ENCODE measurements at regions not wholly inside any gene's neighbourhood (a gene's known extent, or its start where the extent isn't known, plus 50 kb on each side); places are given as distances from the start of the nearest gene placed in this dataset.

DNA sequence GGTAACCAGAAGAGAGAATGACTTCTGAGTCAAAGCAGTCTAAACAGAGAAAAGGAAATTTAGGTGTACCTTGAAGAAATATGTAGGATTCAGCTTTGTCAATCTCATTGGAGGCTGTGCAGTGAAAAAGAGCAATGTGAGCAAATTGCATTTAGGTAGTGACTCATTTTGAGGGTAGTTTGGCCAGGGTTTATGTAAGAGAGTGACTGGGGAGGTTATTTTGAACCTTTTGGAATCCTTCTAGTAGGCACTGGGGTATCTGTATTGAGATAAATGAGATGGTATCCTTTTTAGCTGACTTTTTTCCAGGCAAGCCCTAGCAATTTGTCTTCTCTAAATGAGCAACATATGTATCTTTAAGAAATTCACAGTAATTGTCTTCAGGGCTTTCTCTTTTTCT, 95.9 kb downstream of the DISP1 start:
- ATAC-seq (ENCODE audit: low FRiP score) (peak; percentile 45), DNase-seq (ENCODE audit: low spot score) (no peak)
- TF ChIP-seq, protein P1, sequence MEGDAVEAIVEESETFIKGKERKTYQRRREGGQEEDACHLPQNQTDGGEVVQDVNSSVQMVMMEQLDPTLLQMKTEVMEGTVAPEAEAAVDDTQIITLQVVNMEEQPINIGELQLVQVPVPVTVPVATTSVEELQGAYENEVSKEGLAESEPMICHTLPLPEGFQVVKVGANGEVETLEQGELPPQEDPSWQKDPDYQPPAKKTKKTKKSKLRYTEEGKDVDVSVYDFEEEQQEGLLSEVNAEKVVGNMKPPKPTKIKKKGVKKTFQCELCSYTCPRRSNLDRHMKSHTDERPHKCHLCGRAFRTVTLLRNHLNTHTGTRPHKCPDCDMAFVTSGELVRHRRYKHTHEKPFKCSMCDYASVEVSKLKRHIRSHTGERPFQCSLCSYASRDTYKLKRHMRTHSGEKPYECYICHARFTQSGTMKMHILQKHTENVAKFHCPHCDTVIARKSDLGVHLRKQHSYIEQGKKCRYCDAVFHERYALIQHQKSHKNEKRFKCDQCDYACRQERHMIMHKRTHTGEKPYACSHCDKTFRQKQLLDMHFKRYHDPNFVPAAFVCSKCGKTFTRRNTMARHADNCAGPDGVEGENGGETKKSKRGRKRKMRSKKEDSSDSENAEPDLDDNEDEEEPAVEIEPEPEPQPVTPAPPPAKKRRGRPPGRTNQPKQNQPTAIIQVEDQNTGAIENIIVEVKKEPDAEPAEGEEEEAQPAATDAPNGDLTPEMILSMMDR (IDR thresholded peaks at IDR 0.05), result no peak

DNA sequence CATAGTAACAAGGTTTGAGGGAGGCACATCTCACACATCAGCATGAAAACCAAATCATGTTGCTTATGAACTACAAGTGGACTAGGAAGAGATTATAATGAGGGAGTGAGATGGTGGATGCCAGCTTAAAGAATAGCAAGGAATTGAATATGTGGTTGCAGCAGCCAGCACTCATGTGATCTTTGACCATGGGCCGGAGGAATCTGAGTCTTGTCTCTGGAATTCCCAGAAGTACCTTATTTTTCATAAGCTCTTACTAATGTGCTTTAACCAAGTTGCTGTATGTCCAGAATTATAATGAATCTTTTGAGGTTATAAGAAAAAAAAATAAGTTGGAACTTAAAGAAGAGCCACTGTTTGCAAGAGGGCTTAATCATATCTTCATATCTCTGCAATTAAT, 97.0 kb downstream of the DISP1 start:
- peak; percentile 27 for ATAC-seq (ENCODE audit: low FRiP score)
- TF ChIP-seq, protein P1 (IDR thresholded peaks at IDR 0.05), result no peak
- no peak for DNase-seq (ENCODE audit: low spot score)

DNA sequence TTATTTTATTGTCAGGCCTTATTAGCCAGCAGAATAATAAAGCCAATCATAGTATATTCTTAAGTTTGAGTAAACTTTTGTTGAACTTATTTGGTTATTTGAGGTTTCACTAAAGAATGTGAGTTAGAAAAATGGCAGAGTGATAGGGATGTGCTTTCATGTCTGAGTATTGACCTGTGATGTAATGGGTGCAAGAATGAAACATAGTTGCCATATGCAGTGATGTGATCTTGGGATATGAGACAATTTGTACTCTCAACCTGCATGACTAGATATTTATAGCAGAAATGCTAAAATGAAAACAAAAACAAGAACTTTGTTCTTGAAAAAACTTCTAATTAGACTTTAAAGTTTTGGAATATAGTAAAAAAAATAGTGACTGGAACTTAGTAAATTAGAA, 97.9 kb downstream of the DISP1 start:
- ATAC-seq (ENCODE audit: low FRiP score) (peak; percentile 40), DNase-seq (ENCODE audit: low spot score) (no peak)
- TF ChIP-seq, protein P1 (IDR thresholded peaks at IDR 0.05), result no peak

DNA sequence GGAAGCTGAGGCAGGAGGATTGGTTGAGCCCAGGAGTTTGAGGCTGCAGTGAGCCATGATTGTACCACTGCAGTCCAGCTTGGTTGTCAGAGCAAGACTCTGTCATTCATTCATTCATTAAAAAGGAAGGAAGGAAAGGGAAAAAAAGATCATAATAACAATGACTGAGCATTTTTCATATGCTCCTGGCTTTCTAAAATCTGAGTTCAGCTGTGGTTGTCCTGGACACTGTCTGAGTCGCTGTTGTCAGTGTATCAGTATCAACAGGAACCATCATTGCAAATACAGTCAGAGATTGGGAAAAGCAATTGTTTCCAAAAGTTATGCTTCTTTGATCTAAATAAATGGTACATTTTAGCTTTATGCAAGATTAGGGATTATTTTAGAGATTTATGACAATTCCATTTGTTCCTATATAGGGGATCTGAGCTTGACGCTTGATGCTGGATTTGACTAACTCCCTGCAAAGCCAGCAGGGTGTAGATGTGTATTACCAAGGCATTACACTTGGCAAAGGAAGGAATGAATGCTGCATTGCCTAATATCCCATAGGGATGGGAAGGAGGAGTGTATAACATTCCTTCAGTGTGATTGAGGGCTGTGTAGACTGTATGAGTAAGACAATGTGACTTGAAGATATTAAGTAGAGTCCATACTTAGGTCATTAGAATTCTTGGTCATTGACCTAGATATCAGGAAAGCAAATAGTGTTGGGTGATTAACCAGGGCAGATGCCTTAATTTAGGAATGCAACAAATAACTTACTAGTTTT, 100.2 kb downstream of the DISP1 start:
- DNase-seq (ENCODE audit: low spot score), result no peak
- TF ChIP-seq, protein P1 (IDR thresholded peaks at IDR 0.05), result no peak
- ATAC-seq (ENCODE audit: low FRiP score), result peak; percentile 51

DNA sequence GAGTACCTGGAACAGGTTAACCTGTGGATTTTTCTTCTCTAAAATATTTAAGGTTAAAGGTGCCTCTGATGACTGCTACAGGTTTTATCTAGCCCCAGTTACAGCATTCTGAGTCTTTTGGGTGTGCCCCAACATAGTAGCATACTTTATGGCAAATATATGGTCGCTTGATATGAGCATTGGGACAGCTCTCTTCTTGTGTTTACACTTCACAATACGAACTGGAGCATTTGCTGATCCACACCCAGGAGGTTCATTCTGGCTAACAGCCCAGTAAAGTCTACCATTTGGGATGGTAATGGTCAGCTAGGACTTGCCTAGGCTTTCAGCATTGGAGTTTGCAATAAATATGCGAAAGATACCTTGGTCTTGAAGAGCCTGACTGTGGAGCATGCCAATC, 101.3 kb downstream of the DISP1 start:
- ATAC-seq (ENCODE audit: low FRiP score), result no peak
- TF ChIP-seq, protein P1 (IDR thresholded peaks at IDR 0.05), result no peak

DNA sequence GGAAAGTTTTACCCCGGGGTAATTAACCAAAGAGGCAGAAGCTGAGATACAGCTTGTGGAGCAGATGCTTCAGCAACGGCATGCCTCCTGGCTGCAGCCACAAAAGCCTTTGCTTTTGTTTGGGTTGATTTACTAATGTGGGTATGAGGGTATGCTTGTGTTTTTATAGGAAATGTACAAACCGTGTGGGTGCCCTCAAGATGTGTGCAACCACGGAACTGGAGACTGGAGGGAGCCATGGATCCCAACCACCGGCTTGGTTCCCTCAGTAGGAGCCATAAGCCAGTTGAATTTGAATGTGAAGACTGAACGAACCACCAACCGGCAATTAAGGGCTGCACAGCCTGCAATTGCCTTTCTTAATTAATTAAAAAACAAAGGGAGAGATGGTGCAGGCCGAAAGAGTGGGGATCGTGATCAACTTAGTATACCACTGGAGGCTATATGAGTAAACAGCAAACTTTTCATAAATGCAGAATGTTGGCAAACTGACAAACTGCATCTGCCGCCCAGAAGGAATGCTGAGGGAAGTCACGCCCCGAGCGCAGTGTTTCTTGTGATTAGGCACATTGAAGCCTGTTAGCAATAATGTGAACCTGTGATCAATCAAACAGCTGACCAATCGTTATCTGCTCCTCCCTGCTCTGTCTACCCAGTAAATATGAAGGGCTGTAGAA, 104.1 kb downstream of the DISP1 start:
- TF ChIP-seq, protein P1 (IDR thresholded peaks at IDR 0.05), result no peak
- no peak for ATAC-seq (ENCODE audit: low FRiP score)
- DNase-seq (ENCODE audit: low spot score), result no peak

More for the DNA sequence above, 101.3 kb downstream of the DISP1 start:
- DNase-seq (ENCODE audit: low spot score), result no peak

DNA sequence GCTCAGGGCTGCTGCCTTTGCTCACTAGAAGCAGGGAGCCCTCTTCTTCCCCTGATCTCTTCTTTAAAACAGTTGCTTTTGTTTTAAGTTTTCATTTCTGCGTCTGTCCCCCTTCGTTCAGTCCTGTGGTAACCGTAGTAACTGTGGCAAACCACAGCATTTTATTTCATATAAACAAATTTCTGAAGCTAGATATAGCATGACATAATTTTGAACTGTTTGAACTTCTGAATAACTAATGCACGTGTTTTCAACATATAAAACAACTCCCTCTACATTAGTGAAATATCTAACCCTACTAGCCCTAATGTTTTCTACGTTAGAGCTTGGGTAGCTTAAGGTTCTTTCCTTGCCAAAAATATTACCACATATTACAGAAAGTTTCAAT, 104.6 kb downstream of the DISP1 start:
- no peak for DNase-seq (ENCODE audit: low spot score)
- TF ChIP-seq, protein P1 (IDR thresholded peaks at IDR 0.05), result no peak
- ATAC-seq (ENCODE audit: low FRiP score), result no peak
